Ishikawa (cell line): ENCODE measurements at regions not wholly inside any gene's neighbourhood (a gene's known extent, or its start where the extent isn't known, plus 50 kb on each side); places are given as distances from the start of the nearest gene placed in this dataset.

ENCODE experiments used
- CEBPB ChIP-seq: IDR thresholded peaks from 2 replicates; pipeline ENCODE4 v1.6.1; 2012
- CREB1 ChIP-seq: IDR thresholded peaks from 2 replicates; pipeline ENCODE4 v1.6.1; 2012; ENCODE audit warnings: low read depth
- EGR1 ChIP-seq: IDR thresholded peaks from 2 replicates; pipeline ENCODE4 v1.6.1; 2012
- EP300 ChIP-seq: IDR thresholded peaks from 2 replicates; pipeline ENCODE4 v1.6.1; 2012; ENCODE audit warnings: borderline replicate concordance
- FOXM1 ChIP-seq: IDR thresholded peaks from 2 replicates; pipeline ENCODE4 v1.6.1; 2012; ENCODE audit warnings: low read depth, borderline replicate concordance
- MAX ChIP-seq: IDR thresholded peaks from 2 replicates; pipeline ENCODE4 v1.6.1; 2012
- NFIC ChIP-seq: IDR thresholded peaks from 2 replicates; pipeline ENCODE4 v1.6.1; 2012
- RAD21 ChIP-seq: IDR thresholded peaks from 2 replicates; pipeline ENCODE4 v1.6.1; 2012; ENCODE audit warnings: low read depth
- REST ChIP-seq: IDR thresholded peaks from 2 replicates; pipeline ENCODE4 v1.6.1; 2012; ENCODE audit warnings: low read depth, mild to moderate bottlenecking
- TAF1 ChIP-seq: IDR thresholded peaks from 2 replicates; pipeline ENCODE4 v1.6.1; 2012; ENCODE audit warnings: low read depth, mild to moderate bottlenecking
- TCF12 ChIP-seq: IDR thresholded peaks from 2 replicates; pipeline ENCODE4 v1.6.1; 2012; ENCODE audit warnings: low read depth
- TEAD4 ChIP-seq: IDR thresholded peaks from 2 replicates; pipeline ENCODE4 v1.6.1; 2012
- USF1 ChIP-seq: IDR thresholded peaks from 2 replicates; pipeline ENCODE4 v1.6.1; 2012
- YY1 ChIP-seq: IDR thresholded peaks from 2 replicates; pipeline ENCODE4 v1.6.1; 2012; ENCODE audit warnings: low read depth
- ZBTB7A ChIP-seq: IDR thresholded peaks from 2 replicates; pipeline ENCODE4 v1.6.1; 2012; ENCODE audit warnings: low read depth

GRCh38 chr2:167336213-167336612 lies 447.9 kb downstream of the XIRP2 start:
- TF ChIP-seq CEBPB, result no peak
- TF ChIP-seq USF1, result no peak
- no peak for TF ChIP-seq EGR1
- no peak for TF ChIP-seq TCF12
- no peak for TF ChIP-seq YY1
- no peak for TF ChIP-seq RAD21
- TF ChIP-seq FOXM1, result no peak
- no peak for TF ChIP-seq EP300
- no peak for TF ChIP-seq NFIC

GRCh38 chr2:167335541-167335992 lies 447.3 kb downstream of the XIRP2 start:
- TF ChIP-seq USF1 (no peak), EP300 (no peak)

- no peak for TF ChIP-seq RAD21
- TF ChIP-seq EGR1, result no peak
- no peak for TF ChIP-seq TEAD4
- no peak for TF ChIP-seq MAX
Measured at GRCh38 chr2:167334146-167334742, 446.0 kb downstream of the XIRP2 start.

GRCh38 chr2:167333245-167333644 lies 445.0 kb downstream of the XIRP2 start:
- TF ChIP-seq ZBTB7A, result no peak
- TF ChIP-seq NFIC, result no peak
- TF ChIP-seq TCF12, result no peak
- no peak for TF ChIP-seq FOXM1
- no peak for TF ChIP-seq EP300
- no peak for TF ChIP-seq YY1
- TF ChIP-seq EGR1, result no peak
- TF ChIP-seq CREB1, result no peak
- no peak for TF ChIP-seq USF1

- no peak for TF ChIP-seq NFIC
- no peak for TF ChIP-seq TEAD4
- TF ChIP-seq REST, result no peak
- TF ChIP-seq MAX, result no peak
- no peak for TF ChIP-seq TCF12
- no peak for TF ChIP-seq EP300
- TF ChIP-seq FOXM1, result no peak
- TF ChIP-seq RAD21, result no peak
- no peak for TF ChIP-seq YY1
- TF ChIP-seq TAF1, result no peak
- no peak for TF ChIP-seq CREB1
- no peak for TF ChIP-seq CEBPB
Measured at GRCh38 chr2:167332358-167332757, 444.1 kb downstream of the XIRP2 start.

GRCh38 chr2:167331636-167332232 lies 443.5 kb downstream of the XIRP2 start:
- TF ChIP-seq TCF12 (no peak), ZBTB7A (no peak), YY1 (no peak), USF1 (no peak), TEAD4 (no peak), RAD21 (no peak), REST (no peak), FOXM1 (no peak), NFIC (no peak), TAF1 (no peak), CEBPB (no peak)
